ENCODE measurements at regions not wholly inside any gene's neighbourhood (a gene's known extent, or its start where the extent isn't known, plus 50 kb on each side); places are given as distances from the start of the nearest gene placed in this dataset.
"Not testable (repeated sequence)": the region's sequence is repeated elsewhere in the genome, so short reads cannot be mapped to it uniquely, and the experiment has no call there.

DNA sequence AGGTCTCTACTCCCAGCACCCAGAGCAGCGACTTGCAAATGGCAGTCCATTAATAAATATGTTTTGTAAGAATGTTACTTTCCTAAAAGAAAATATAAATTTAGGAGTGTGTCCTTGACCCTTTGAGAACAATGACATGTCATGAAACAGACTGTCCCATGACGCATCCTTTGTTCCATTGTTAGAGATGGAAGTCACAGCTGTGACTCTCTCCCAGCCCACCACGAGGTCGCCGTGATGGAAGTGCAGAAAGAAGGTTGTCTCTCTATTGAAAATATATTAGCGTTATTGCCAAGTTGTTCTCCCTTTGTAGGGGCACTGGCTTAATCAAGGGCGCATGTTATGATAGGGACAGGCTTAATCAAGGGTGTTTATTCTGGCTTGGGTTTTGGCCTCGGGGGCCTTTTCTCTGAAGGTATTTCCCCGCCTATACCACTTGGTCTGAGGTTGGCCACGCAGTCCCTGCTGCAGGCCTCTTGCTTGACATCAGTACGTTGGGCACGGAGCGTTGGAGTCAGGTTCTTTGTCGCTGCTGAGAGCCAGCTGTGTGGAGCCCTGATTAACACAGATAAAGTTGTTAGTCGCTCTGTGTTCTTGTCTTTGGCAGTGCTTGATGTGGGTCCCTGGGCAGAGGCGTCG, 126.7 kb upstream of the ZNF536 start:
- no peak for DNase-seq

DNA sequence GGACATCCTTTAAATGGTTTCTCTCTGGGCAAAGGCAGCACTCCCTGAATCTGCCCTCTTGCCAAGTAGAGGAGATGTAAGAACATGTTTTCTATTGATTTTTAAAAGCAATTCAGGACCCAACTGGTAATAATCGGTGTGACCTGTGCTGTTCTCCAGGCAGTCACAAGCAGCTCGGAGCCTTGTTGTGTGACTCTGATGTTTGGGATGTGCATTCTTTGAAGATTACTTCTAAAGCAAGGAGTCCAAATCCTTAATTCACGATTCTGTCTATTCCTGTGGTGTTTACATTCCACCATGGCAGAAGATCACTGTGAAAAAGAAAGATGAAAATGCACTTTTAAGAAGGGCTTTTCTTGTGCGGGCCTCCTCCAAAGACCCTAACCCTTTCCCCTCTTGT, 122.3 kb upstream of the ZNF536 start:
- DNase-seq, result no peak

DNA sequence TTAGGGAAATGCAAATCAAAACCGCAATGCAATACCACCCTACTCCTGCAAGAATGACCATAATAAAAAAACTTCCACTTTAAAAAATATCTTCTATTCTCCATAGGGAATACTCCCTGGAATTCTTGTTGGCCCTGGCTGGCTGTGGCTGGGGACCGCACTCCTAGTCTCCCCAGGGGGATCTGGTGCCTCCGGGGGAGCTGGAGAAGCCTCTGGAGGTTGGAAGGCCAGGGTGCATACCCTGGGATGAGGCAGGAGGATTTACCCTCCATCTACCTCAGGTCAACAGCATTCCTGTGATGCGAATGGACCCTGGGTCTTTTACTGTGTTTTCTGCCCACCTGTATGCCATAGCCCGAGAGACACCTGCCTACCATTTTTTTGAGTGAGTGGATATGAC, 120.0 kb upstream of the ZNF536 start:
- DNase-seq, result no peak

DNA sequence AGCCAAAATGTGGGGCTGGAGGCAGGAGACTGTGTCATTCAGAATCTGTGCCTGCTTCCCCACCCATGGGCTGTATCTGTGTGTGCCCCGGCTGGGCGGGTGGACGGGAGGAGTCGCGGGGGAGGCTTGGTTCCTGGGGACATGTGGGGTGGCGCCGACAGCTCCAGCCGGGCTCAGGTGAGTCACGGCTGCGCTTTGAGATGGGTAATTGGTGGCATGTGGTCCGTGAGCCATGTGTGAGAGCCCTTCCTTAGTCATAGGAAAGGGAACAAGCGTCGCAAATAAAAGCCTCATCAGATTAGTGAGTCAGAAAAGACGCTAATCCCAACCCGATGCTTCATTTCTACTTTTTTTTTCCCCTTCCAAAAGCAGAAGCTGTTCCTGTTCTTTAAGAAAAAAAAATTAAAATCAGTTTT, 118.6 kb upstream of the ZNF536 start:
- no peak for DNase-seq

DNA sequence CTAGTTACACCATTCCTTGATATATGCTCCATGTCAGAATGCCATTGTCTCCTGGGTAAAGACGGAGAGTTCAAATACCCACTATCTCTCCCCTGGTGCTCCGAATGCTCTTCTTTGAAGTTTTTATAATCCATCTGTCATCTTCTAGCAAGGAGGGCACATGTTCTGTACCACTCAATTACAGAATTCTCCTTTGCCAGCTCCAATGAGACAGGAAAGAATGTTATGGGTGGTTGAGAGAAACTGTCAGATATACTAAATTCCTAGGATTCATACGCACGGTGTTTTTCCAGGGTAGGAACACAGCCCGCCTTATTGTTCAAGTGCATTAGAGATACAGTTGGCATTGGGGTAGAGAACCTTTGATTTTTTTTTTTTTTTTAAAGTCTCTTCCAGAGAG, 118.0 kb upstream of the ZNF536 start:
- no peak for DNase-seq

DNA sequence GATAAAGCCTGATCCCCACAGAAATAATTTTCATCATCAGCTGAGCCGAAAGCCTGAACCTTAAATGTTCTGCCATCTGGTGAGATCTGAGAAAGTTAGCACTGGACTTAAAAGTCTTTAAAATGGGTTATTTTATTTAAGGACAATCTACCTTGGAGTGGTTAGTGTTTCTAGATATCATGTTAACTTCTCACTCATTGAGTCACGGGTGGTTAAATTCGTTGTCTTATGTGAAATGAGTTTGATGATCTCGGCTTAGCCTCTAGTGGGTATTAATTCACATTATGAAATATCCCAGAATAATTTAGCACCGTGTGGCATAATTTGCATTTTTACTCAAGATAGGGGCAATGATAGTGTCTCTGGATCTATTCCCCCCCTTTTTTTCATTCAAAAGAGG, 117.4 kb upstream of the ZNF536 start:
- DNase-seq, result no peak

DNA sequence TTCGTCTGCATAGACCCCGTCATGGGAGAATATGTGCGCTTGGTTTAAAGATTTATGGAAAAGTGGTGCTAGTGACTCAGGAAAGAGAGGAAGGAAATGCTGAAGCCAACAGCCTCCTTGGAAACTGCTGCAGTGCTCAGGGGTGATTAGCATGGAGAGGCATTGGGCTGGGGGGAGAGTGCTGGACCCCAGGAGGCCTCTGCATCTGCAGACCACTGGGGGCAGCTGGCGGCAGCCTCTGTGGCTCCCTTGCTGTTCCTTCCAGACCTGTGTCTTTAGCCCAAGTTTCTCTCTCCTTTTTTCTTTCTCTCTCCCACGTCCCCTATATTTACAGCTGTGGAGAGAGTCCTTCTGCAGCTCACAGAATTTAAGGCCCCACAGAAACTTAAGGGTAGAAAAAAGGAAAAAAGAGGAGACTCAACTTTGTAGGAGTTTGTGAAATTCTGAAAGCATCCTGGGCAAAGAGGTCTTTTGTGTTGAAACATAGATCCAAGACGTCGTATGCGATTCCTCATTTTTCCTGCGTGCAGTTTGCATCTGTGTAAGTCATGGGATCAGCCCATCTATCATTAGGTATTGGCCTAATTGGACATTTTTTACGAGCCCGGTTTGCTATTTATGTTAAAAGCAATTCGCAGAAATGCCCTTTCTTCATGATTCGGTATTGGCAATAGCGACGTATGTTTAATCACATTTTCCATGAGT, 116.2 kb upstream of the ZNF536 start:
- no peak for DNase-seq

DNA sequence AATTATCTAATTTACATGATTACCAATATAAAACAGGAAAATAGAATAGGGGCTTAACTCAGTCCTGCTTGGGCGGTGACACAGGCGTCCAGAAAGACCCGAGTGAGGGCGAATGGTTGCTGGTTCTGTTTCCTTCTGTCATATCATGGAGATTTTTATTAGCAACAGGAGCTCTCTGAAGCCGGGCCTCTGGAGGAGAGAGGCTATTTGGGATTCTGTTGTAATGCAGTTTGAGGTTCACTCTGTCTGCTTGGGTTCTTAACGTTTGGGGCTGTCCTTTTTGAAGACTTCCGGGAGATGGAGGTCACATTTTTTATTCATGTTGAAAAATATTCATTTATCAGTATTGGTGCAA, 115.7 kb upstream of the ZNF536 start:
- no peak for DNase-seq

DNA sequence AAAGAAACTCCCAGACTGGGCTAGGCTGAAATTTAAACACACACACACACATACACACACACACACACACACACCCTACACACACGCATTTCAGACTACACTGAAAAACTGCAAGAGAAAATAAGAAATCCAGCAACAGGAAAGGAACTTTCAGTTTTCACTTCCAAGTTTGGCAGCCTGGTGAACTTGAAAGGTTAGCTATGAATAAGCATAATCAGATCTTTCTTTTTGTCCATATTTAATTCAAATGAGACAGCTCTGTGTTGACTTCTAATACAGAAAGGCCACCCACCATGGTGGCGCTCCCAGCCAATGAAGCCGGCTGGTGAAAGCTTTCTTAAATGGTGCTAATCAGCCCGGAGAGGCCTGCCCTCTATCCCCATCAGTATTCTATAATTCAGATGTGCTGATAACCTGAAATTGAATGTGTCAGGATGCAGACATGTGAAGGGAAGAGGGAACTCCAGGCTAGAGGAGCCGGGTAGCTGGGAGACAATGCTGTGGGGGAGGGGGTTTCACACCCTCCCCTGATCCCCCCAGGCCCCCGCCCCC, 108.3 kb upstream of the ZNF536 start:
- DNase-seq, result no peak

DNA sequence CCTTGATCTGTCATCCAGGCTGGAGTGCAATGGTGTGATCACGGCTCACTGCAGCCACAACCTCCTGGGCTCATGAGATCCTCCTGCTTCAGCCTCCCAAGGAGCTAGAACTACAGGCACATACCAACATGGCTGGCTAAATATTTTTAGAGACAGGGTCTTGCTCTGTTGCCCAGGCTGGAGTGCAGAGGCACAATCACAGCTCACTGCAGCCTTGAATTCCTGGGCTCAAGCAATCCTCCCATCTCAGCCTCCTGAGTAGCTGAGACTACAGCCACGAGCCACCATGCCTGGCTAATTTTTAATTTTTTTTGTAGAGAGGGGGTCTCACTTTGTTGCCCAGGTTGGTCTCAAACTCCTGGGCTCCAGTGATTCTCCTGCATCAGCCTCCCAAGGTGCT, 106.3 kb upstream of the ZNF536 start:
- DNase-seq, result not testable (repeated sequence)

DNA sequence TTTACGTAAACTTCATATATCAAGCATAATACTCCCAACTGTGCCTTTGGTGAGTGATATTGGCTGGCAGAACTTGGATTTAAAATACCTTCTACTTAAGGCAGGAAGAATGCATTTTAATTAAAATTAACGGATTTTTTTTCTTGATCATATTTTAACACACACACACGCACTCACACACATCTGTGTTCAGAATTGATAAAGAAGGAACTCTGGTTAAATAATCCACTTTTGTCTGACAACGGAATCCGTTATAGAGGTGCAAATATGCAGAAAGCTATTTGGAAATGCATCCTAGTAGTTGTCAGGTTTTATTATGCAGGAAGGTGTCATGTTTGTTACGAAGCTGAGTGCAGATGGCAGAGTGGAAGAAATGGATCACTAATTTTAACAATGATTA, 105.5 kb upstream of the ZNF536 start:
- DNase-seq, result no peak

DNA sequence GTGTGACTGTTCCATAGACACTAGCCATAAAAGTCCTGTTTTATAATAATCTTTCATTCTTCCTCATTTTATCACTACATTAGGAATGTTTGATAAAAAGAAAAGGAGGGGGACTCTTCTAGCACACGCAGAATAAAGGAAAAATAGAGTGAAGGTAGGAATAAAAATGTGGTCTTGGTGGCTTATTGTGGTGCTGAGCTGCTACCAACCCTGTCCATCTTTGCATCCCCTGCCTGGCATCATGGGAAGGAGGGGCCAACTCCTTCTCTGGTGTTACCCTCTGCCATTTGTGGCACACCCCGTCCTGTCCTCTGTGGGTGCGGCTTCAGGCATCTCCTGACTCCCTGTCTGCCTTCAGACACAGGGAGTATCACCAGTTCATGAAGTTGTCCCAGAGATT, 104.9 kb upstream of the ZNF536 start:
- DNase-seq, result no peak

DNA sequence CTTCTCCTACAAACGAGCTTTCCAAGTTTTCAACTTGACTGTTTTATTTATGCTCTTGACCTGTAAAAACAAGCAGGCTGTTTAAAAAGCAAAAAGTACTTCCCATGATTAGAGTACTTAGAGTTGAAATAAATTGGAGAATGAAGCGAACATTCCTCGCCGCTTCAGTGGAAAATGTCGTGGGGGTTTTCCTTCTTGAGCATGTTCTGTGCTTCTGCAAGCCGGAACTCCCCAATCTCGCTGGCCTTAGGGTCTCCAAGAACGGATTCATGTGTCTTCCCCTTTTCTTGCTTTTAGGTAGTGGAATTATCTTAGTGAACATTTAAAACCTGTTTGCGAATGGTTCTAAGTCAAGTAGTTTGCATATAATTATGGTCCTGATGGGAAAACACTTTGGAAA, 103.6 kb upstream of the ZNF536 start:
- DNase-seq, result no peak

DNA sequence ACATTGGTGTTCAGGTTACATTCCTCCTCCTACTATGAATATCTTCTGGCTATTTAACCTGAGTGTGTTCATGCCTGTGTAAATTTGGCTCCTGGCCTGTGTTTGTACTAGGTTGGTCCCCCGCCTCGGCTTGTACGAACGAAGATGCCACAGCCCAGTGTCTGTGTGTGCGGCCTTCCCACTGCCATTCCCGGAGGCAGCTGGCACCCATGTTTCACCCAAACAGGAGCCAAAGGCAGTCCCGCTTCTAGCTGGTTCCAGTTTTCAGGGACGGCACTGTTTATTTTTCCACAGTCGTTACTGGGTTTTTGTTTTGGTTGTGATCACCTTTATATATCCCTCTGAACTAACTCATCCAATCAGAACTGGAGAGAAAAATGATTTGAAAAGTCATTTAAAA, 102.5 kb upstream of the ZNF536 start:
- DNase-seq, result no peak

DNA sequence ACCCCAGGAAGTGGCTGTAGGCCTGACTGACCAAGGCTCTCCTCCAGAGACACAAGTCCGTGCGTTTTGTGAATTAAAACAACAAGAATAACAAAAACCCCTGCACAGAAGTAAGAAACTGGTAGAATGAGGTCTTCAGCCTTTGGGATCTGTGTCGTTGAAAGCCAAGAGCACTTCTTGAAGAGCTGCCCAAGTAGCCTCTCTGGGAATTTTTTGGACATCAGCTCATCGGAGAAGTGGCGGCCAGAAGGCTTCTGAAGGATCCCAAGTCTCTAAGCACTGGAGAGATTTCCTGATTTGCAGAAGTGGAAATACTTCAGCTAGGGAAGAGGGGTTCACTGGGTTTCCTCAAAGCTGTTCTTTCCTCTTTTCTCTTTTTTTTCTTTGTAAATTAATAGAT, 100.4 kb upstream of the ZNF536 start:
- DNase-seq, result no peak

DNA sequence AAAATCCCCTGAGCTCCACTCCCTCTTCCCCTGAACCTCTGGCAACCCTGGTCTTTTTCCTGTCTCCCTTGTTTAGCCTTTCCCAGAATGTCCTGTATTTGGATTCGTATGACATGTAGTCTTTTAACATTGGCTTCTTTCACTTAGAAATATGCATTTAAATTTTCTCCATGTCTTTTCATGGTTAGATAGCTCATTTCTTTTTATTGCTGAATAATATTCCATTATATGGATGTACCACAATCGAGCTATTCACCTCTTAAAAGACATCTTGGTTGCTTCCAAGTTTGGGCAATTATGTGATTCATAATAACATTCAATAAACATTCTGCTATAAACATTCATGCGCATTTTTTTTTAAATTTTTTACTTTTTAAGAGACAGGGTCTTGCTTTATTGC, 99.6 kb upstream of the ZNF536 start:
- no peak for DNase-seq

DNA sequence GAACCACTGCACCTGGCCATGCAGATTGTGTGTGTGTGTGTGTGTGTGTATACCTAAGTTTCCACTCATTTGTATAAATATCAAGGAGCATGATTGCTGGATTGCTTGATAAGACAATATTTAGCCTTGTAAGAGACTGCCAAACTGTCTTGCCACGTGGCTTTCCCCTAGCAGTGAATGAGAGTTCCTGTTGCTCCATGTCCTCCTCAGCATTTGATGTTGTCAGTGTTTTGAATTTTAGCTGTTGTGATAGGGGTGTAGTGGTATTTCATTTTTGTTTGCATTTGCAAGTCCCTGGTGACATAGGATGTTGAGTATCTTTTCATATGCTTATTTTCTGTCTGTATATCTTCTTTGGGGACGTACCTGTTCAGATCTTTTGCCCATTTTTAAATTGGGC, 99.0 kb upstream of the ZNF536 start:
- DNase-seq, result no peak

DNA sequence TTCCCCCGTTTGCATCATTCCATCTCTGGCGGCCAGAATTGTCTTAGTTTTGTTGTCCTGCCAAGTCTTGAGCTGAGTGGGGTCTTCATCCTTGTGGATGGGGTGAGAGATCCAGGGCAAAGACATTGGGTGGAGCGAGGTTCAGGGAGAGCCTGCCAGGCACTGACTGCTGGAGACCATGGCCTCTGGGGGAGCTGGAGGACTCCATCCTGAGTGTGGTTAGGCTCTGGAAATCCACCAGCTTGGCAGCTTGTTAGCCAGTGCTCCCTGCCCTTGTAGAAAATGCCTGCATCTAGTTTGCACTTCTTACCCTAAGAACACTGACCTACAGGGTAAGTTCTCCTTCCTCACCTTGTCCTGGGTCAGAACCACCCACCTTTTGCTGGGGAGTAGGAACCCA, 97.2 kb upstream of the ZNF536 start:
- DNase-seq, result no peak

DNA sequence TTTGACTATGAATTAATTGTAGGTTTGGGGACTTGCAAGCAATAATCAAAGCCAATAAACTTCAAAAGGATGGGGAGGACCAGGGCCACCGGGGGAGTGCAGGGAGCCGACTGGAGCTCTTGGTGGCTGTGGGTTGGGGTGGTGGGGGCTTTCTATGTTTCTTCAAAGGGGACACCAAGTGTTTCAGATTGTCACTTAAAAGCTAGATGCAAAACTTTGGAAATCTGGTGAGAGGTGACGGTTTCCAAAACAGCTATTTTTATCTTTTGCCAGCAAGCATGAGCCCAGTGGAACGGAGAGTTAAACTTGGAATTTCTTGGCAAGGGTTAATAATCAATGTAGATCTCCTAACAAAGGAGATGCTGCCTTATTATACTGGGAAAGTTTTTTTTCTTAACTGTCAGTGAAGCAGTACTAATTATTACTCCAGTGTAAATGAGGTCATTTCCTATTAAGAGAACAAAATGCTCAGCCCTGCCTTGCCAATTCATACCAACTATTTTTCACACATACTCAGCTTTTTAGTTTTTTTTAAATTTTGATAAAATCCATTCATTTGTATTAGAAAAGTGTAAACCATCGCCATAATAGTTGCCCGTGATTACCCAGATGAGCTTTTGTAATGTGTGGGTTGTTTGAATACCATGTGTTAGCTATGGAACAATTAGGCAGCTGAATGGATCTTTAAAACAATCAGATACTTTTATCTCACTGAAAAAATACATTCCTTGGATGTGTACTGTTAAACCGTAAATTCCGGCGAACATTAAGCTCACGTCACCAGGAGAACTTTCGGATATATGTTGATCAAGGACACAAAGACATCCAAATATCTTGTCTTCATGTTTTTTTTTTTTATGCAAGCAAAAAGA, 95.9 kb upstream of the ZNF536 start:
- DNase-seq, result no peak

DNA sequence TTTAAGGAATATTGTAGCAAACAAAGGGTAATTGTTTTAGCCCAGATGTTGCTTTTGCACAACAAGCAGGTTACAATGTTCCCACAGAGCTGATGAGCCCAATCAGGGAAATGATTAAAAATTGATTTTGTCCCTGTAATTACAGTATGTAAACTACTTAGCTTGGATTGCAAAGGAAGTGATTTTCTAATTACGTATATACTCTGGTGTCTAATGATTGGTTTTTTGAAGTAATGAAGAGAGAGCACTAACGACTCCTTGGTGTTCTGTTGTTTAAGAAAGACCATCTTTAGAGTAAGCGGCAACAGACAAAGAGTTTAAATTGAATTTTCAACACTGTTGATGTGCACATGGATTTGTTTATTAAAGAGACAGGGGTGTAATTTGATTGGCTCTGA, 95.3 kb upstream of the ZNF536 start:
- no peak for DNase-seq

DNA sequence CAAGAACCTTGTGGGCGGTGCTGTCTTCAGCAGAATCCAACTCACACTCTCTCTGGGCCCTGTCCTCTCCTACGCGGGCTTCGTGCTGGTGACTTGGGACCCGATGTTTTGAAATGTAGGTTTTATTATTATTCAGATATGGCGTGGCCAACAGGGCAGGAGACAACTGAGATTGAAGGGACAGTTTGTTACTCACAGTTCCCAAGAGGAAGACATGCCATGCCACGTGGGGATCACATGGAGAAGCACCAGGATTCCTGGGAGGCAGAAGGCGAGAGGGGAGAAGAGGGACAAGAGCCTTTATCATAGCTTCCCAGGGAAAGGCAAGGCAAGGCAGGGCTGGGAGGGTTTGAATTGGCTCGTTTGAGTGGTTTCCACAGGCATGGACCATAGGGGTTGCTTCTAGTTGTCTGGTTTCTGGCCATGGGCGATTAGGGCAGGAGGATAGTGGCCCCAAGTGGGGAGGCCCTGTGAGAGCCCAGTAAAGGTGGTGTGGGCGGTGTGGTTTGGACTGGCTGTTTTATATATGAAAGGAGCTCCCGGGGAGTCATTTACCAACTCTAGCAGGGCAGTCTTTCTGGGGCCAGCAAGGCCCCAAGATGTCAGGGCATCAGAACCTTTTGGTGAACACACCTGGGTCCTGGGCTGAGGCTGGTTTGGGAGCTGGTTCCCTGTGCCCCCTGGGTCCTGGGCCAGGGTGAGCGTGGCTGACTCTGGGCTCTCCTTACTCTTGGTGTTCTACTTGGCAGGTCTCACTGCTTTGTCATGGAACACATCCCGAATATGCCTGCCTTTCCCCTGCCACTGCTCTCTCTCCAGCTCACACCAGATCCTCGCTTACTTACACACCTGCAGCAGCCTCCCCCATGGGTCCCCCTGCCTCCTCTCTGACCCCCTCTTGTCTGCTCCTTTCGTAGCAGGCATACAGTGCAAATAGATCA, 94.0 kb upstream of the ZNF536 start:
- no peak for DNase-seq

DNA sequence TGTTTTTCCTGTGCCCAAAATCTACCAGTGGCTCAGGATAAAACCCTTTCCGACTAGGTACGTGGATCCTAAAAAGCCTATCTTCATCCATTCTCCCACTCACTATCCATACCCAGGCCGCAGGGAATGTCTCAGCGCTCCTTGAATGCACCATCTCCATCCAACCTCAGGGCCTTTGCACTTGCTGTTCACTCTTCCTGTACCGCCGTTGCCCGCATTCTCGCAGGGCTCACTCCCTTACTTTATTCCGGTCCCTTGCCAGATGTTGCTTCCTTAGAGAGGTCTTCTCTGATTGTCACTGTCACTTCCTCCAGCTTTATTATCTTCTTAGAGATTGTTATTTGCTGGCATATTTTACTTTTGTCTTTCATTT, 93.3 kb upstream of the ZNF536 start:
- no peak for DNase-seq

DNA sequence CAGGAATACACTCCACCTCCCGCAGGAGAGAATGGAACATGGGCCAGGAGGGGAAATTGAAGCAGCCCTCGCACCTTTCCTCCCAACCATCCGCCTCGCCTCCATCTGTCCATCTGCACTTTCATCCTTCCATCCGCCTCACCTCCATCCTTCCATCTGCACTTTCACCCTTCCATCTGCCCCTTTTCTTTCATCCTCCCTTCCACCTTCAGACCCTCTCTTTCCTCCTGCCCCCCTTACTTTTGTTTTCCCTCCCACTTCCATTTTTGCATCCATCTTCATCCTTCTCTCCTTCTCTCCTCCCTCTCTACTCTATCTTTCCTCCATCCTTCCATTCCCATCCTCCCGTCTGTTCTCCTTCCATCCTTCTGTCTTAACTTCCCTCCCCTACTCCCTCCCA, 92.2 kb upstream of the ZNF536 start:
- DNase-seq, result no peak
